ENCODE measurements at regions not wholly inside any gene's neighbourhood (a gene's known extent, or its start where the extent isn't known, plus 50 kb on each side); places are given as distances from the start of the nearest gene placed in this dataset.

DNA sequence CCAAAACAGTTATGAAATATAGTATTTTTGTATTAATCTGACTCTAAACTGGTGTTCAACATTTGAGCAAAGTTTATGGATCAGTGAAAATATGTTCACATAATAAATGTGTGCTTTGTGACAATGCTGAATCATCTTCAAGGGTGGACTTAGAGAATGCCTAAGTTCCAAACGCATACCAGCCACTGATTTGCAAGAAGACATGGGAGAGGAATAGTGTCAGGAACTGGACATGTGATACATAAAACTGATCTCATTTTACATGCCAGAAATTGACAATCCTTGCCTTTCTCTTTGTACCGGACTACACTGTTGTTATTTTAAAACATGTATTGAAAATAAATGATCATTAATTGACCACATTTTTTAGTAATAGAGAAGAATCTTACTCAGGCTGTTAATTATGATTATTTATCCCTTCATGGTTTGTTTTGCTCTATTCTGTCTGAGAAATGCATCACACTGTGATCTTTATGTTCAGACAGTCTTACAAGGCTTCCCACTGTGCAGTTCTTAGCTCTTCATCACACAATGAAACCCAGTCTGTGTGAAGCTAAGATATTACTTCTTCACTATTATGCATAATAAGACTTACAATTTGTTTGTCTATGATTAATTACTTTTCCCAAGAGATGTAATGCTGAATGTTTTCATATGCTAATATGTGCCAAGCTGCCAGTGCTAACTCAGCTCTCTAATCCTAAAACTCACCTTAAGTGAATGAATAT, 1180.6 kb upstream of the CDH8 start:
- no peaks in the 10 kb centered on the region for H3K9me3 ChIP-seq
- WGBS, 2 donors, result 80 to 87% methylated on average over 2 of the region's 2 CpGs
- TF ChIP-seq, protein P1, sequence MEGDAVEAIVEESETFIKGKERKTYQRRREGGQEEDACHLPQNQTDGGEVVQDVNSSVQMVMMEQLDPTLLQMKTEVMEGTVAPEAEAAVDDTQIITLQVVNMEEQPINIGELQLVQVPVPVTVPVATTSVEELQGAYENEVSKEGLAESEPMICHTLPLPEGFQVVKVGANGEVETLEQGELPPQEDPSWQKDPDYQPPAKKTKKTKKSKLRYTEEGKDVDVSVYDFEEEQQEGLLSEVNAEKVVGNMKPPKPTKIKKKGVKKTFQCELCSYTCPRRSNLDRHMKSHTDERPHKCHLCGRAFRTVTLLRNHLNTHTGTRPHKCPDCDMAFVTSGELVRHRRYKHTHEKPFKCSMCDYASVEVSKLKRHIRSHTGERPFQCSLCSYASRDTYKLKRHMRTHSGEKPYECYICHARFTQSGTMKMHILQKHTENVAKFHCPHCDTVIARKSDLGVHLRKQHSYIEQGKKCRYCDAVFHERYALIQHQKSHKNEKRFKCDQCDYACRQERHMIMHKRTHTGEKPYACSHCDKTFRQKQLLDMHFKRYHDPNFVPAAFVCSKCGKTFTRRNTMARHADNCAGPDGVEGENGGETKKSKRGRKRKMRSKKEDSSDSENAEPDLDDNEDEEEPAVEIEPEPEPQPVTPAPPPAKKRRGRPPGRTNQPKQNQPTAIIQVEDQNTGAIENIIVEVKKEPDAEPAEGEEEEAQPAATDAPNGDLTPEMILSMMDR (IDR thresholded peaks at IDR 0.05), result no peak
- no peak for DNase-seq
- H3K27ac ChIP-seq, result no peak overlapping the region
- no peak overlapping the region for H3K4me3 ChIP-seq (replicated peaks in 1 of 3)
- intact Hi-C loops (cut with DNase I), result no loop called here
- no peaks in the 10 kb centered on the region for H3K36me3 ChIP-seq
- H3K27me3 ChIP-seq, result no peaks in the 10 kb centered on the region
- no peaks in the 10 kb centered on the region for H3K4me1 ChIP-seq

DNA sequence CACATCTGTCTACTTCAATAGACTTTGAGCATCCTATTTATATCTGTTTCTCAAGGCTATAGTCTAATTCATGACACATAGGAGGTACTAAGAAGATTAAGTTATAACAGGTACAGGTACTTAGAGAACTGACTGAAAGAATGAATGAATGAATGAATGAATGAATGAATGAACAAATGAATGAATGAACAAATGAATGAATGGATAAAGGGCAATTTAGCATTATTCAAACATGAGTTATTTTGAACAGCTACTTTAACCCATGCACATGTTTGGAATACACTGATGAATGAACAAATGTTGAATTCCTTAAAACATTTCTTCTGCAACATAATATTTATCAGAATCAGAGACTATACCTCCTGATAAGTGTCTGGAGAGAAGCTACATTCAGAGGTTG, 1165.6 kb upstream of the CDH8 start:
- no peak for DNase-seq
- H3K27me3 ChIP-seq, result no peaks in the 10 kb centered on the region
- TF ChIP-seq, protein P1 (IDR thresholded peaks at IDR 0.05), result no peak
- TF ChIP-seq POLR2A (IDR thresholded peaks at IDR 0.05), result no peak
- no peak overlapping the region for H3K4me3 ChIP-seq (replicated peaks in 1 of 3)
- no peaks in the 10 kb centered on the region for H3K9me3 ChIP-seq
- no peak overlapping the region for H3K27ac ChIP-seq
- H3K4me1 ChIP-seq, result no peaks in the 10 kb centered on the region
- no peaks in the 10 kb centered on the region for H3K36me3 ChIP-seq
- intact Hi-C loops (cut with DNase I), result no loop called here

DNA sequence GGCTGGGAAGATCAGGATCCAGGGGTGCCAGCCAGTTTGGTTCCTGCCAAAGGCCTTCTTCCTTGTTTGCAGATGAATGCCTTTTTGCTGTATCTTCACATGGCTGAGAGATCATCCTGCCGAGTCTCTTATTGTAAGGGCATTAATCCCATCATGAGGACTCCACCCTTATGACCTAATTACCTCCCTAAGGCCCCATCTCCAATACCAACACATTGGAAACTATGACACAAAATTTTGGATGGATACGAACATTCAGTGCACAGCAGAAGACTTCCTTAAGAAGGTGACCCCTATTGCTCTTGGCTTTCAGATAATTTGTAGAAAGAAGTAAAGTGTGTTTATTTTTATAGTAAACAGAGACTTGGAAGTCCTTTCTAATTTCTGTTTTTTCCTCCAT, 1164.7 kb upstream of the CDH8 start:
- 71 to 78% methylated on average over 2 of the region's 2 CpGs for WGBS, 2 donors

DNA sequence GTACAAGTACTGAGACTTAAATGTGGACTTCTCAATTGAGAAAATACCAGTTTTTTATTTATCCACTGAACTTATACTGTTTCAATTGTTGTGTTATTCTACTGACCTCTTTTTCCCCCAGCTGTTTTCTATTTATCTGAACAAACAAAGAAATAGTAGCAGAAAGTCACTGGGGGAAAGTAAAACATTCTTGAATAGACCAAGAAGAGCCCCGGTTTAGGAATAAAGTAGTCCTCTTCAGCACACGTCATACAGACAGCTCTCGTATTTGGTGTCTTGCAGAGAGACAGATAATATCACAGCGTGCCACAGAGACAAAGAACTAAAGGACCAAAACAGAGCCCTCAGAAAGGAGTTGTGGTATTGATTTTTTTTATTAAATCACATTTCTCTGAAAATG, 1159.1 kb upstream of the CDH8 start:
- H3K27me3 ChIP-seq, result no peaks in the 10 kb centered on the region
- no peak for TF ChIP-seq POLR2A (IDR thresholded peaks at IDR 0.05)
- TF ChIP-seq, protein P1 (IDR thresholded peaks at IDR 0.05), result no peak
- no peaks in the 10 kb centered on the region for H3K36me3 ChIP-seq
- no peak for DNase-seq
- 69 to 76% methylated on average over 4 of the region's 4 CpGs for WGBS, 2 donors
- H3K27ac ChIP-seq, result no peak overlapping the region
- H3K4me3 ChIP-seq (replicated peaks in 1 of 3), result no peak overlapping the region
- no peaks in the 10 kb centered on the region for H3K4me1 ChIP-seq
- H3K9me3 ChIP-seq, result no peaks in the 10 kb centered on the region
- intact Hi-C loops (cut with DNase I), result no loop called here

More for the DNA sequence above, 1164.7 kb upstream of the CDH8 start:
- TF ChIP-seq, protein P1 (IDR thresholded peaks at IDR 0.05), result no peak
- TF ChIP-seq POLR2A (IDR thresholded peaks at IDR 0.05), result no peak
- Histone ChIP-seq H3K27me3 (no peaks in the 10 kb centered on the region), H3K27ac (no peak overlapping the region), H3K4me3 (replicated peaks in 1 of 3) (no peak overlapping the region), H3K9me3 (no peaks in the 10 kb centered on the region), H3K36me3 (no peaks in the 10 kb centered on the region), H3K4me1 (no peaks in the 10 kb centered on the region)
- DNase-seq, result no peak
- intact Hi-C loops (cut with DNase I), result no loop called here

DNA sequence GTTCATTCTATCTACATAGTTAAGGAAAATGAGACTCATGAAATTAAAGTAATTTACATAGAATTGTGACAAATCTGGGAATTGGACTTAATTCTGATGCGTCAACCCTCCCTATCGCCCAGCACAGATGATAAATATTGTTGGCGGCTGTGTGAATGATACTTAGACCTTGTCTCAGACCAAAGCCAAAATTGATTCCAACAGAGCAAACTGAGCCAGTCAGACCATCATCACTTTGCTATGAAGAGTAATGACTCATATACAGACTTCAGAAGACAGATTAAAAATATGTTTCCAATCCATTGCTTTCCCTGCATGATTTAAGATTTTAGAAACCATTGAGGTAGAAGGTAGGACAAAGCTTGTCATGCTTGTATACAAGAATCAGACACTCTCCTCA, 1156.7 kb upstream of the CDH8 start:
- H3K27me3 ChIP-seq, result no peaks in the 10 kb centered on the region
- intact Hi-C loops (cut with DNase I), result no loop called here
- TF ChIP-seq POLR2A (IDR thresholded peaks at IDR 0.05), result no peak
- TF ChIP-seq, protein P1 (IDR thresholded peaks at IDR 0.05), result no peak
- no peaks in the 10 kb centered on the region for H3K4me1 ChIP-seq
- no peak overlapping the region for H3K4me3 ChIP-seq (replicated peaks in 1 of 3)
- no peaks in the 10 kb centered on the region for H3K36me3 ChIP-seq
- 79 to 95% methylated on average over 3 of the region's 3 CpGs for WGBS, 2 donors
- H3K27ac ChIP-seq, result no peak overlapping the region
- H3K9me3 ChIP-seq, result no peaks in the 10 kb centered on the region
- DNase-seq, result no peak

Data from thyroid gland (tissue), 4 donors.